Activated naive CD8-positive, alpha-beta T cell treated with anti-CD3 and anti-CD28 coated beads, Interleukin-2, amount 10 ng/mL, durations not matched to agents 7 days and 5 days (primary cell): ENCODE measurements at regions not wholly inside any gene's neighbourhood (a gene's known extent, or its start where the extent isn't known, plus 50 kb on each side); places are given as distances from the start of the nearest gene placed in this dataset.

Source experiments
- ATAC-seq: fragments of 150-1000 bp; cut with Tn5 transposase; one replicate; pipeline ENCODE4 v1.10.0; 2021; ENCODE audit warnings: low read depth, moderate library complexity
- POLR2A ChIA-PET: fragments of 350-600 bp; sonication (Branson Sonifier 250); formaldehyde crosslinking; loops from one replicate; lab custom pipeline; 2021; ENCODE audit warnings: antibody characterized with exemption; lab: Charles Lee
- DNase-seq: peaks from one replicate; pipeline ENCODE4 v3.0.0; 2021
- H3K27ac Mint-ChIP-seq: one replicate; pipeline ENCODE4 v1.8.0; 2022; ENCODE audit warnings: mild to moderate bottlenecking, mixed read lengths
- H3K27me3 Mint-ChIP-seq: one replicate; pipeline ENCODE4 v1.8.0; 2022; ENCODE audit warnings: mild to moderate bottlenecking, moderate library complexity, mixed read lengths
- H3K36me3 Mint-ChIP-seq: one replicate; pipeline ENCODE4 v1.8.0; 2021; ENCODE audit warnings: mild to moderate bottlenecking, mixed read lengths
- H3K4me1 Mint-ChIP-seq: one replicate; pipeline ENCODE4 v1.8.0; 2021; ENCODE audit warnings: mixed read lengths
- H3K4me3 Mint-ChIP-seq: one replicate; pipeline ENCODE4 v1.8.0; 2022; ENCODE audit warnings: mild to moderate bottlenecking, moderate library complexity, mixed read lengths
- H3K9me3 Mint-ChIP-seq: one replicate; pipeline ENCODE4 v1.8.0; 2021; ENCODE audit warnings: mixed read lengths

- peaks cover 3% of the 10 kb centered on the region for H3K27me3 Mint-ChIP-seq
- H3K9me3 Mint-ChIP-seq: no peaks in the 10 kb centered on the region
- no peaks in the 10 kb centered on the region for H3K36me3 Mint-ChIP-seq
- peaks cover 2% of the 10 kb centered on the region for H3K4me1 Mint-ChIP-seq
- ATAC-seq (no peak), DNase-seq (no peak)
- no peak overlapping the region for H3K4me3 Mint-ChIP-seq
- H3K27ac Mint-ChIP-seq: no peak overlapping the region
- POLR2A ChIA-PET: interaction anchor here (0.5 kb wide), 1 partner anchor 434 kb away, joined by 3 read pairs; no protein-coding TSS in a partner anchor
Observed at GRCh38 chr14:101181446-101182313, 278.2 kb upstream of the RTL1 start.

GRCh38 chr14:101182476-101182875 lies 279.0 kb upstream of the RTL1 start:
- no peak for ATAC-seq
- Mint-ChIP-seq H3K9me3 (no peaks in the 10 kb centered on the region), H3K4me1 (peaks cover 2% of the 10 kb centered on the region), H3K27me3 (peaks cover 3% of the 10 kb centered on the region), H3K4me3 (no peak overlapping the region), H3K27ac (no peak overlapping the region), H3K36me3 (no peaks in the 10 kb centered on the region)
- DNase-seq: no peak
- POLR2A ChIA-PET: interaction anchor here (0.5 kb wide), 1 partner anchor 433 kb away, joined by 3 read pairs; no protein-coding TSS in a partner anchor

GRCh38 chr14:101183376-101184103 lies 280.0 kb upstream of the RTL1 start:
- ATAC-seq (no peak), DNase-seq (no peak)
- Mint-ChIP-seq H3K27ac (no peak overlapping the region), H3K4me1 (peaks cover 2% of the 10 kb centered on the region), H3K27me3 (peaks cover 3% of the 10 kb centered on the region), H3K4me3 (no peak overlapping the region), H3K36me3 (no peaks in the 10 kb centered on the region), H3K9me3 (no peaks in the 10 kb centered on the region)
- POLR2A ChIA-PET: no interaction called here

GRCh38 chr14:101184104-101184455 lies 280.6 kb upstream of the RTL1 start:
- Mint-ChIP-seq H3K9me3 (no peaks in the 10 kb centered on the region), H3K27ac (no peak overlapping the region), H3K4me1 (peaks cover 2% of the 10 kb centered on the region), H3K4me3 (no peak overlapping the region), H3K36me3 (no peaks in the 10 kb centered on the region), H3K27me3 (peaks cover 3% of the 10 kb centered on the region)
- DNase-seq (no peak), ATAC-seq (no peak)
- POLR2A ChIA-PET: no interaction called here

- Mint-ChIP-seq H3K4me1 (peaks cover 2% of the 10 kb centered on the region), H3K27ac (no peak overlapping the region), H3K9me3 (no peaks in the 10 kb centered on the region), H3K36me3 (no peaks in the 10 kb centered on the region), H3K27me3 (peaks cover 3% of the 10 kb centered on the region), H3K4me3 (no peak overlapping the region)
- DNase-seq (no peak), ATAC-seq (no peak)
- POLR2A ChIA-PET: no interaction called here
Observed at GRCh38 chr14:101184572-101184971, 281.1 kb upstream of the RTL1 start.

GRCh38 chr14:101185073-101185835 lies 281.7 kb upstream of the RTL1 start:
- POLR2A ChIA-PET: no interaction called here
- H3K27ac Mint-ChIP-seq: no peak overlapping the region
- no peak for DNase-seq
- H3K4me3 Mint-ChIP-seq: no peak overlapping the region
- H3K36me3 Mint-ChIP-seq: no peaks in the 10 kb centered on the region
- peaks cover 2% of the 10 kb centered on the region for H3K4me1 Mint-ChIP-seq
- peaks cover 3% of the 10 kb centered on the region for H3K27me3 Mint-ChIP-seq
- no peak for ATAC-seq
- no peaks in the 10 kb centered on the region for H3K9me3 Mint-ChIP-seq

GRCh38 chr14:101185946-101186345 lies 282.4 kb upstream of the RTL1 start:
- H3K4me1 Mint-ChIP-seq: peaks cover 2% of the 10 kb centered on the region
- no peak overlapping the region for H3K4me3 Mint-ChIP-seq
- ATAC-seq (no peak), DNase-seq (no peak)
- no peak overlapping the region for H3K27ac Mint-ChIP-seq
- H3K27me3 Mint-ChIP-seq: peaks cover 3% of the 10 kb centered on the region
- no peaks in the 10 kb centered on the region for H3K36me3 Mint-ChIP-seq
- POLR2A ChIA-PET: no interaction called here
- H3K9me3 Mint-ChIP-seq: no peaks in the 10 kb centered on the region

- Mint-ChIP-seq H3K4me1 (no peaks in the 10 kb centered on the region), H3K4me3 (no peak overlapping the region), H3K9me3 (no peaks in the 10 kb centered on the region), H3K27me3 (peaks cover 3% of the 10 kb centered on the region), H3K27ac (no peak overlapping the region), H3K36me3 (no peaks in the 10 kb centered on the region)
- DNase-seq (no peak), ATAC-seq (no peak)
- POLR2A ChIA-PET: no interaction called here
Observed at GRCh38 chr14:101186544-101186943, 283.0 kb upstream of the RTL1 start.

- Mint-ChIP-seq H3K27me3 (peaks cover 3% of the 10 kb centered on the region), H3K9me3 (no peaks in the 10 kb centered on the region), H3K36me3 (no peaks in the 10 kb centered on the region), H3K27ac (no peak overlapping the region), H3K4me3 (no peak overlapping the region), H3K4me1 (no peaks in the 10 kb centered on the region)
- POLR2A ChIA-PET: no interaction called here
- DNase-seq (no peak), ATAC-seq (no peak)
Observed at GRCh38 chr14:101186992-101187815, 283.7 kb upstream of the RTL1 start.

- Mint-ChIP-seq H3K27me3 (peaks cover 3% of the 10 kb centered on the region), H3K36me3 (no peaks in the 10 kb centered on the region), H3K27ac (no peak overlapping the region), H3K4me1 (no peaks in the 10 kb centered on the region), H3K9me3 (no peaks in the 10 kb centered on the region), H3K4me3 (no peak overlapping the region)
- DNase-seq: no peak
- ATAC-seq: no peak
- POLR2A ChIA-PET: no interaction called here
Observed at GRCh38 chr14:101187816-101188570, 284.5 kb upstream of the RTL1 start.

GRCh38 chr14:101188571-101188915 lies 285.0 kb upstream of the RTL1 start:
- DNase-seq (no peak), ATAC-seq (no peak)
- Mint-ChIP-seq H3K27me3 (peaks cover 3% of the 10 kb centered on the region), H3K4me1 (no peaks in the 10 kb centered on the region), H3K9me3 (no peaks in the 10 kb centered on the region), H3K27ac (no peak overlapping the region), H3K36me3 (no peaks in the 10 kb centered on the region), H3K4me3 (no peak overlapping the region)
- POLR2A ChIA-PET: no interaction called here

- no peak overlapping the region for H3K4me3 Mint-ChIP-seq
- POLR2A ChIA-PET: no interaction called here
- H3K27ac Mint-ChIP-seq: no peak overlapping the region
- ATAC-seq: no peak
- no peaks in the 10 kb centered on the region for H3K36me3 Mint-ChIP-seq
- H3K4me1 Mint-ChIP-seq: no peaks in the 10 kb centered on the region
- H3K9me3 Mint-ChIP-seq: no peaks in the 10 kb centered on the region
- no peak for DNase-seq
- peaks cover 3% of the 10 kb centered on the region for H3K27me3 Mint-ChIP-seq
Observed at GRCh38 chr14:101189266-101189665, 285.7 kb upstream of the RTL1 start.
